HG03571 (cell line): ENCODE measurements at regions not wholly inside any gene's neighbourhood (a gene's known extent, or its start where the extent isn't known, plus 50 kb on each side); places are given as distances from the start of the nearest gene placed in this dataset.

Experiments used
- ATAC-seq: cut with Tn5 transposase; IDR thresholded peaks from one replicate; pipeline ENCODE4 v1.9.1; 2021; ENCODE audit not compliant: unreplicated experiment

DNA sequence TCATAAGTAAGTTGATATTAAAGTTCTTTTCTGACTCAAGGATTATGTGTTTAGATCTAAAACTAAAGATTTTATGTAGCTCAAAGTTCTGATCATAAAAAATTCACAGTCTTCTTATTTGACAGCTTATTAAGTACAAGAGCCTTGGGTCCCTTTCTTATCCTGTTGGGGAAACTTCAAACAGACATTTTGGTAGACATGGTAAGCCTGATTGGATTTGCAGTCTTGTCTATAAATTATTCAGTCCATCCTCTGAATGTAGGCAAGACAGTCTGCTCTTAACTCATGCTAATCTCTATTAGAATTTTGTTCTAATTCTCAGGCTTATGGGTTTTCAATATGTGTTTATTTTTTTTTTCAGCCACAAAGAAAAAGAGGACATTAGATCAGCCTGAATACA lies 1718.7 kb upstream of the SLC10A2 start:
- no peak for ATAC-seq

- no peak for ATAC-seq
Measured at GRCh38 chr13:104782741-104783140, 1716.5 kb upstream of the SLC10A2 start.

DNA sequence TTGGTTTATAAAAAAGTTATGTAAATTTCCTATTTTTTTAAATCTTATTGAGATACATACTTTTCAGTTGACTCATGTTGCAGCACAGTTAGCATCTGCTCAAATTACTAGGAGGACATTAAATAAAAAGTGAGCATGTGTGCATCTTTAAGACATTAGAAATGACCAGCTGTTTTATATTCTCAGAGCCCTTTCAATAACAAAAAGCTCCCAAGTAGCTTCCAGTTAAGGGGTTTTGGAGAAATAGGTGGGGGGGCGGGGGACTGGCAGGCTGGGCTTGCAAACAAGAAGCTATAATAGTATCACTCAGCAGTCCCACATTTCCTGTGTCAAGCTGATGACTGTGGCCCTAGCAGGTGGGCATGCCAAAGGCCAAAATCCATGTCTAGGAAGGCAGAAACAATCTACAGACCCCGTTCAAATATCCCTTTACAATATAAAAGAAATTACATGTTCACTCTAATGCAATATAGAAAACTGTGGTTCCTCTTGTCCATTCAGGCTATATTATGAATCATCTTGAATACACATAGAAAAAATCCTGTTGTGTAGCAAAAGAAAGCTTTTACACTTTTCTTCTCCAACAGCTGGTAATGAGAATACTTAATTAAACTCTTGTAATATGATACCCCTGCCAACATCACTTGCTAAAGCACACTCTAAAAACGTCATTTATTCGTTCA lies 1713.2 kb upstream of the SLC10A2 start:
- no peak for ATAC-seq

GRCh38 chr13:104773775-104774174 lies 1707.6 kb upstream of the SLC10A2 start:
- no peak for ATAC-seq

- ATAC-seq, result no peak
Measured at GRCh38 chr13:104769545-104769944, 1703.3 kb upstream of the SLC10A2 start.

DNA sequence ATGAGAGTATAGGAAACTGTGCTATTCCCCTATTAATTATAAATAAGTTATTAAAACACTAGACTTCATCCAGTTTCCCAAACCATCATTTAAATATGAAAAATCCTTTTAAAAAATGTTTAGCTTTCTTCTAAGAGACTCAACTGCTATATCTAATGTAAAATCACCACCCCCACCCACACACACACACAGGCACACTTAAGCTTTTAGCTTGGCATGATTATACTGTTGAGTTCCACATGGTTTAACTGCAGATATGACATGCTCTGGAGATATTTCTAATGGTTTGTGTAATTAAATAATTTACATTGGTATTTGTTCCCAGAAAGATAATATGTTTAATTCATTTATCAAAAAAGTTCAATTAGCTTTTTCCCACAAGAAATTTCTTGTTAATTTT lies 1700.1 kb upstream of the SLC10A2 start:
- no peak for ATAC-seq

DNA sequence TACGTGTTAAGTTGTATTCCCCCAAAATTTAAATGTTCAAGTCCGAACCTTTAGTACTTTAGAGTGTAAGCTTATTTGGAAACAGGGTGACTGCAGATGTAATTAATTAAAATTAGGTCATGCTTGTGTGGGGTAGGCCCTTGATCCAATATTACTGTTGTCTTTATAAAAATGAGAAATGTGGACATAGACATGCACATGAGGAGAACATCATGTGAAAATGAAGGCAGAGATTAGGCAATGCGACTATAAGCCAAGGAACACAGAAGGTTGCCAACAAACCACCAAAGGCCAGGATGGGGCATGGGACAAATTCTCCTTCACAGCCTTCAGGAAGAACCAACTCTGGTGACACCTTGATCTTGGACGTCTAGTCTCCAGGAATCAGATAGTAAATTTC lies 1698.4 kb upstream of the SLC10A2 start:
- no peak for ATAC-seq

DNA sequence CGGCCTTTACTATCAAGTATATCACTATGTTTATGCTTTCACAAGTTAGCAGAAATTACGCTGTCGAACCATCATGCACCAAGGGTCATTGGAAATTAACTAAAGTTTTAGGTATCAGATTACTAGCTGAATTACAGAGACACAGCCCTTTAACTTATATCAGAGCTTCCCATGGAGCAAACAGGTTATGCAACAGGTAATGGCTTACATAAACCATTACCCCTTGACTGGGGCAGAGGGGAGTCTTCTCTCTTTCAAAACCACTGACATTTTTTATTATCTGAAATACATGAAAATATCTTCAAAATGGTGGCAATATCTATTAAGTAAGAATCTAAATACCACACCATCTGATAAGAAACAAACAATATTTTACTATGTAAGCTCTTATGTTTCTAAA lies 1692.9 kb upstream of the SLC10A2 start:
- ATAC-seq, result no peak

DNA sequence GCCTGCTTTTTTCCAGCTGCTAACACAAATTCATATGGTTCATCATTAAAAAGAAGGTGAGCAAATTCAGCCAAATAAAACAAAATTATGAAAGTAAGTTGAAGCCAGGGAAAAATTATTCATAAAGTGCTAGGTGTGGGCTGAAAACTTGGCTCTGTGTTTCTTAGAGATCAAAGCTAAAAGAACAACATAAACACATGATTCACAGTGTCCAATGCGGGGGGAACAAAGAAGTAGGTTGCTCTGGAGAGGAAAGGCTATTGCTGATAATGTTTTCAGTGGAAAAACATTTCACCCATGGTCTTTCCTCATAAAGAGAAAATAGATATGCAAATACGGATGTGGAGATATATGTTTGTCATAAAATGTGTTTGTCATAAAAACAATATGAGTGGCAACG lies 1691.5 kb upstream of the SLC10A2 start:
- ATAC-seq, result no peak

GRCh38 chr13:104750377-104750776 lies 1684.2 kb upstream of the SLC10A2 start:
- no peak for ATAC-seq

DNA sequence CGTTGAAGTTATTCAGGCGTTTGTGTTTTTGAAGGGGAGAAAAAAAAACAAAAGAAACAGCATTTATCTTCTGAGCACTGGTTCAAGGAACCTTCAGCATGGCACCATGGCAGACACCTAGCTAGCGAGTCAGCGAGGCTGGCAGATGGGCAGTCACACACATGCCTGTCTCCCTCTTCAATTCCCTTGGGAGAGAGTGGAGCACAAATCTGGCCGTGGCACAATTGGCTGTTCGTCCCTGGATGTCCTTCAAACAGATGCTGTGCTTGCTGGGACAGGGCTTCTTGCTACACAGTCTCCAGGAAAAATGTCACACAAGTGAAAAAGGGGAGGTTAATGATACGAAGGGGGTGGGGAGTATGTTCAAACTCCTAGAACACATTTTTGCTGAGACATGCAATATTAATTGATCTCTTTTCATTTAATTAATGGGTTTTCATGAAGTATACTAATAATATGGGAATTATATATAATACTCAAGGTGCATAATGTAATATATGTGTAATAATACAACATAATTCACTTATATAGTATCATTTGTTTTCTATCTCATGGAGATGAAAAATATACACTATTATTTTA lies 1674.5 kb upstream of the SLC10A2 start:
- no peak for ATAC-seq

DNA sequence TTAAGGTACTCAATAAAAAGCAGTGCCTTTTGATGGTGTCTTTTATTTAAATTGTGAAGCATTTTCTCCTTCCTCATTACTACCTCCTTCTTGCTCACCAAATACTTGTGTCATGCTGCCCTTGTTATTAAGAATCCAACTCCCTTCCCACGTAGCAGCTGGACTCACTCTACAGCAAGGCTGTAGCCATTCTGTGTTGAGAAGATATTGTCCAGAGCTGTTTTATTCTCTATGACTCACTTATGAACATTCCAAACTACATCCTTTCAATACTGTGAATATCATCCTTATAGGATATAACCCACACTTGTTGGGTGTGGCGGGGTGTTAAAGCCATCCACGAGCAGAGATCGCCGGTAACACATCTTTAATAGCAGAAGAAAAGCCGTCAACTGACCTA lies 1671.5 kb upstream of the SLC10A2 start:
- ATAC-seq, result no peak

GRCh38 chr13:104733427-104733826 lies 1667.2 kb upstream of the SLC10A2 start:
- ATAC-seq, result no peak

DNA sequence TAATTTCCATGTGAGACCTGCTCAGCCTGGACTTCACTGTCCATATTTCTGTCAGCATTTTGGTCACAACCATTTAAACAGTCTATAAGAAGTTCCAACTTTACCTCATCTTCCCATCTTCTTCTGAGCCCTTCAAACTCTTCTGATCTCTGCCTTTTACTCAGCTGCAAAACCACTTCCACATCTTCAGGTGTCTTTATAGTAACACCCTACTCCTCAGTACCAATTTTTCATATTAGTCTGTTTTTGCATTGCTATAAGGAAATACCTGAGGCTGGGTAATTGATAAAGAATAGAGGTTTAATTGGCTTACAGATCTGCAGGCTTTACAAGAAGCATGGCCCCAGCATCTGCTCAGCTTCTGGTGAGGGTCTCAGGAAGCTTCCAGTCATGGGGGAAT lies 1648.9 kb upstream of the SLC10A2 start:
- ATAC-seq, result no peak

DNA sequence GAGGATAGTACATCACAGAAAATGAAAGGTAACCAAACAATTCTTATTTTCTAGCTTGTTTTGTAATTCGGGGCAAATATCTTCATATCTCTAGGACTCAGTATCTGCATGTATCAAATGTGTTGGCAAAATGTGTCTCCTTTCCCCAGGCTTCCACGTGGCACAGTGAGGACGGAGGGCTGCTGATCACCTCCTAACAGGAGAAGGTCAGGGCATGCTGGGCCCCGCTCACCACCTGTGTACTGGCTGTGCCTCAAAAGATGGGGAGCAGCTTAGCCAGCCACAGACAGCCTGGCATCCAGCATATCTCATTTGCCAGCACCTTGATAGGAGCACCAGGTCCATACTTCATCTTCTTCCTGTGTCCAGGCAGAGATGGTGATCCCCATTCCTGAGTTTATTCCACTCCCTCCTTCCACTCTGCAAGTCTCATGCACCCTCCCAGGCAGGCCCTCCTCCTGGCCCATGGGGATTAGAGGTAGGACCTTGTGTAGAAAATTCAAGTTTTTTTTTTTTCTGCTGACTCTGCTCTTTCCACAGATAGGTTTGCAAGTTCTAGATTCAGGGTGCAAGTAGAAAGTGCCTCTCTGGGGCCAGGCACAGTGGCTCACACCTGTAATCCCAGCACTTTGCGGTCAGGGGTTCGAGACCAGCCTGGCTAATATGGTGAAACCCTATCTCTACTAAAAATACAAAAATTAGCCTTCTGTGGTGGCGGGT lies 1639.0 kb upstream of the SLC10A2 start:
- ATAC-seq, result no peak

GRCh38 chr13:104701591-104701990 lies 1635.4 kb upstream of the SLC10A2 start:
- ATAC-seq, result no peak

DNA sequence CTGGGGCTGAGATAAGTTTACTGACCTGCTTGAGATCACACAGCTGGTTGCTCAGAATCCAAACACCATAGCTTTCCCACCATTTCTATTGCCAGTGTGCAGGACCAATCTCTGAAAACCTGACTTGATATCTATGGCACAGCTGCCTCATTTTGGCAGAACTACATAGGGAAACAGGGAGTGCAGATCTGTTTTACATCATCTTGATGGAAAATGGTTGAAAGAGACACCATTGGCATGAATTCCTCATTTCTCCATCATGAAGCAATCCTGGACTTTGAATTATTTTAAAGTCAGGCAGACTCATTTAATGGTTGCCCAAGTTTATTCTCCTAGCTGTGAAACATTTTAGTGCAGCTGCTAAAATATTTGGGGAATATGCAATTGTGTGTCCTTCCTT lies 1628.2 kb upstream of the SLC10A2 start:
- ATAC-seq, result no peak

DNA sequence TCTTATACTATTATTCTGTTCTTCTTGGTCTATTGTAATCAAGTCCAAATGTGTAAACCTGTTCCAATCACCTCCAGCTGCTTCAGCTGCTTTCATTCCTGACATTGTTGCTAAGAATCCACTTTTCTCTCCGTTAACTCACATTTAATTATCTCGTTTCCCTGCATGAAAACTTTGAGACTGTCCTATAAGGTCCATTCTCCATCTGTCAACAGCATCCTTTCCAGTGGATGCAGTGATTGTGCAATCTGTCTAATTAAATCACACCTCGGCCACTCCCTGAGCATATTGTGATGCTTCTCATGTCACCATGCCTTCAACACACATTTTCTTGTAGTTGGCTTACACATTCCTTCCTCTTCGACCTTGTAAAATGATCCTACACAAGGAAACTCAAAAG lies 1626.9 kb upstream of the SLC10A2 start:
- no peak for ATAC-seq

GRCh38 chr13:104691767-104692467 lies 1625.7 kb upstream of the SLC10A2 start:
- ATAC-seq, result no peak

DNA sequence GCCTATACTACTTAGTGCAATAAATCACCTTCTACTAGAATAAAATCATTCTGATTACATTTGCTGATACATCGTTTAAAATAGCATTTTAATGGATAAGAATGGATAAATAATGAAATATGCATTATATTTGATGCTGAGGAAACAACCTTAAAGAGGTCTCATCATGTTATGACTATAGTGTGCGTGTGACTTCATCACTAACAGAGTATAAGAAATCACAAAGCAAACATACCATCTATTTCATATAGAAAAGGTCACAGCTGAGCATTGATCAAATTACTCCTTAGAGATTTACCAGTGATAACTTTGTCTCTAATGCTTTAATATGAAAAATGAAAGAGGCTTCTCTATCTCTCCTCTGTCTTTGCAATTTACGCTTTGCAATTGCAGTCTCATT lies 1620.3 kb upstream of the SLC10A2 start:
- ATAC-seq, result no peak

- no peak for ATAC-seq
Measured at GRCh38 chr13:104683789-104684188, 1617.6 kb upstream of the SLC10A2 start.

DNA sequence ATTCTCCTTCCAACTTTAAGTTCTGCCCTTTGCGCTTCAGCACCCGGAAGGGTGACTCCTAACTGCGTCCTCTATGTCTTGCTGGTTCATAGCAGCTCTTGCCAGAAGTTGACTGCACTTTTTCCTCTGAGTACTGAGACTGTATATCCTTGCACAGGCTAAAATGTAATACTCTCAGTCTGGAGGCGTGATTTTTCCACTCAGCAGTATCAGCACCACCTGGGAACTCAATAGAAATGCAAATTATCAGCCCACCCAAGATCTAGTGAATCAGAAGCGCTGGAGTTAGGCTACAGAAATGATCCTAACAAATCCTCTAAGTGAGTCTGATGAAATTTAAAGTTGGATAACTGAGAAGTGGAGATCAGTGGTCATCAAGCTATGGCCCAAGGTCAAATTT lies 1611.9 kb upstream of the SLC10A2 start:
- no peak for ATAC-seq
